ENCODE measurements at regions not wholly inside any gene's neighbourhood (a gene's known extent, or its start where the extent isn't known, plus 50 kb on each side); places are given as distances from the start of the nearest gene placed in this dataset.

GRCh38 chr20:22690616-22691179 is 106.3 kb upstream of the FOXA2 start:
- TF ChIP-seq CTCF (IDR thresholded peaks at IDR 0.05): no peak
- no peak for TF ChIP-seq POLR2A (IDR thresholded peaks at IDR 0.05)

Measured in heart left ventricle (tissue), 13 donors.